K562 (cell line): ENCODE measurements at regions not wholly inside any gene's neighbourhood (a gene's known extent, or its start where the extent isn't known, plus 50 kb on each side); places are given as distances from the start of the nearest gene placed in this dataset.

Experiments
- ATAC-seq: fragments of 200-7000 bp; cut with Tn5 transposase; 3 replicates; pipeline ENCODE4 v1.9.1; 2020; ENCODE audit warnings: moderate library complexity
- BruUV-seq: library from RNA; stranded (reverse); fragments of 400-500 nt; replicated peaks from 2 replicates; lab custom pipeline; 2021; lab: Mats Ljungman, UMichigan
- CTCF ChIA-PET: fragments of 300-600 bp; formaldehyde crosslinking; extraction: SDS; loops from one replicate; lab custom pipeline; 2021; ENCODE audit warnings: low intra/inter-chr PET ratio; lab: Yijun Ruan, JAX
- POLR2A ChIA-PET: fragments of 300-600, 350-650 bp; sonication (Branson Sonifier 250); formaldehyde crosslinking; extraction: SDS; loops from one replicate; lab custom pipeline; 2021; ENCODE audit warnings: antibody characterized with exemption, inconsistent platforms; lab: Yijun Ruan, JAX
- DNase-seq, 4 experiments: peaks; one replicate each; pipeline versions ENCODE4 v3.0.0 to v3.0.0-alpha.2; 2011 to 2018; ENCODE audit warnings: low spot score in 3 of 4, mixed read lengths in 3 of 4; ENCODE audit errors: extremely low read depth in 1 of 4
- FAIRE-seq: peaks from 2 replicates; lab custom pipeline; 2011; peaks lifted over from hg19 to GRCh38; lab: Jason Lieb, UNC
- H2AFZ ChIP-seq: 2 replicates; pipeline ENCODE4 v1.6.0; 2011; ENCODE audit warnings: low read depth, low read length, control low read depth, inconsistent platforms
- H3K27ac ChIP-seq: fragments of 200-600 bp; 3 replicates; pipeline ENCODE4 v1.8.0; 2011; ENCODE audit warnings: low read depth, mild to moderate bottlenecking, control low read depth, inconsistent platforms, low read length, moderate library complexity, mixed read lengths; ENCODE audit errors: extremely low read depth
- H3K27me3 ChIP-seq, 2 experiments: fragments of 300-600 bp in 1 of 2; 2 replicates in 1 of 2; 3 replicates in 1 of 2; pipeline versions ENCODE4 v1.6.0 to v1.8.0; 2011; ENCODE audit warnings: inconsistent platforms in 2 of 2, low read length in 2 of 2, mild to moderate bottlenecking in 1 of 2, mixed read lengths in 1 of 2, moderate library complexity in 1 of 2; ENCODE audit not compliant: control insufficient read depth in 2 of 2, insufficient read depth in 2 of 2
- H3K36me3 ChIP-seq: fragments of 300-600 bp; 3 replicates; pipeline ENCODE4 v1.8.0; 2011; ENCODE audit warnings: mild to moderate bottlenecking, low read length, inconsistent platforms; ENCODE audit not compliant: control insufficient read depth, insufficient read depth
- H3K4me1 ChIP-seq, 2 experiments: fragments of 200-600 bp in 1 of 2; replicated peaks in 1 of 2; 2 replicates in 1 of 2; 3 replicates in 1 of 2; pipeline versions ENCODE4 v1.5.1 to v1.8.0; 2011; ENCODE audit warnings: inconsistent platforms in 2 of 2, low read length in 2 of 2, mild to moderate bottlenecking in 1 of 2, mixed read lengths in 1 of 2, moderate library complexity in 1 of 2; ENCODE audit not compliant: control insufficient read depth in 2 of 2, insufficient read depth in 2 of 2
- H3K4me2 ChIP-seq: 2 replicates; pipeline ENCODE4 v1.6.1; 2011; ENCODE audit warnings: low read length, control low read depth, inconsistent platforms, mixed read lengths; ENCODE audit not compliant: insufficient read depth
- H3K4me3 ChIP-seq: fragments of 200-600 bp; sonication (generic), shearing (Covaris generic); 2 replicates; pipeline ENCODE4 v1.5.1; 2016; ENCODE audit warnings: control low read depth, inconsistent platforms
- H3K79me2 ChIP-seq: fragments of 200-600 bp; 3 replicates; pipeline ENCODE4 v1.8.0; 2011; ENCODE audit warnings: low read length, inconsistent platforms; ENCODE audit not compliant: control insufficient read depth, insufficient read depth
- H3K9ac ChIP-seq, 2 experiments: 2 replicates each; pipeline versions ENCODE4 v1.6.0 to v1.6.1; 2011; ENCODE audit warnings: low read depth in 2 of 2, low read length in 2 of 2, control low read depth in 1 of 2, inconsistent platforms in 1 of 2, mild to moderate bottlenecking in 1 of 2, mixed read lengths in 1 of 2; ENCODE audit not compliant: insufficient read depth in 1 of 2
- H3K9me1 ChIP-seq: one replicate; pipeline ENCODE4 v1.6.0; 2011; ENCODE audit warnings: inconsistent platforms, mild to moderate bottlenecking, low read length, moderate library complexity; ENCODE audit not compliant: control insufficient read depth, insufficient read depth
- H3K9me3 ChIP-seq: replicated peaks from 2 replicates; pipeline ENCODE4 v1.5.1; 2011; ENCODE audit warnings: low read depth, low read length, inconsistent platforms; ENCODE audit not compliant: control insufficient read depth, insufficient read depth
- H4K20me1 ChIP-seq: replicated peaks from 2 replicates; pipeline ENCODE4 v1.6.1; 2011; ENCODE audit warnings: low read length, inconsistent platforms, mixed read lengths; ENCODE audit not compliant: control insufficient read depth, insufficient read depth
- CEBPZ ChIP-seq: fragments of 150-350 bp; IDR thresholded peaks from 2 replicates; pipeline ENCODE4 v1.6.1; 2014; ENCODE audit warnings: low read depth, mild to moderate bottlenecking, low read length, borderline replicate concordance
- EGR1 ChIP-seq: fragments of 450-650 bp; conservative IDR thresholded peaks from 2 replicates; pipeline ENCODE4 v1.6.1; 2017; ENCODE audit warnings: mild to moderate bottlenecking
- FOXA3 ChIP-seq, 2 experiments: fragments of 450-650 bp in 1 of 2; sonication (generic) in 1 of 2; formaldehyde crosslinking; IDR thresholded peaks in 1 of 2; conservative IDR thresholded peaks in 1 of 2; 2 replicates each; pipeline versions ENCODE4 v1.4.0 to v1.8.0; 2020 to 2022; ENCODE audit warnings: mild to moderate bottlenecking in 2 of 2, missing genetic modification reagents in 1 of 2
- LARP7 ChIP-seq: fragments of 450-650 bp; IDR thresholded peaks from 2 replicates; pipeline ENCODE4 v1.6.1; 2016
- MAFF ChIP-seq: IDR thresholded peaks from 2 replicates; pipeline ENCODE4 v1.6.1; 2012; ENCODE audit warnings: low read length, improper control_type of control experiment
- NFYB ChIP-seq: IDR thresholded peaks from 2 replicates; pipeline ENCODE4 v1.6.1; 2011; ENCODE audit warnings: mild to moderate bottlenecking, moderate library complexity; ENCODE audit not compliant: insufficient read length; ENCODE audit errors: extremely low read depth
- POLR2H ChIP-seq: IDR thresholded peaks from 2 replicates; pipeline ENCODE4 v1.6.1; 2016; ENCODE audit warnings: missing genetic modification characterization, low read depth, mild to moderate bottlenecking, control low read depth, missing compliant biosample characterization, moderate library complexity
- POLR3G ChIP-seq: IDR thresholded peaks from 2 replicates; pipeline ENCODE4 v1.6.1; 2011; ENCODE audit not compliant: insufficient read length, insufficient replicate concordance; ENCODE audit errors: extremely low read depth
- RUNX1 ChIP-seq: sonication (generic); IDR thresholded peaks from 2 replicates; pipeline ENCODE4 v1.6.1; 2016; ENCODE audit warnings: antibody characterized with exemption, low read depth
- SIN3A ChIP-seq, 2 experiments: fragments of 150-350 bp in 1 of 2; IDR thresholded peaks; 2 replicates each; pipeline ENCODE4 v1.6.1; 2011 to 2016; ENCODE audit warnings: borderline replicate concordance in 2 of 2, low read depth in 2 of 2, low read length in 2 of 2, mild to moderate bottlenecking in 2 of 2, moderate library complexity in 2 of 2; ENCODE audit not compliant: control insufficient read depth in 1 of 2
- ZFP1 ChIP-seq: fragments of 450-650 bp; formaldehyde crosslinking; IDR thresholded peaks from 2 replicates; pipeline ENCODE4 v1.4.0; 2020; ENCODE audit warnings: mild to moderate bottlenecking, mixed read lengths
- ZNF583 ChIP-seq: fragments of 250-450 bp; sonication (Bioruptor Pico); IDR thresholded peaks from 2 replicates; pipeline ENCODE4 v1.4.0; 2020
- ZNF586 ChIP-seq: fragments of 450-650 bp; formaldehyde crosslinking; conservative IDR thresholded peaks from 2 replicates; pipeline ENCODE4 v1.4.0; 2020; ENCODE audit warnings: mild to moderate bottlenecking, moderate library complexity
- ZNF717 ChIP-seq: fragments of 250-450 bp; sonication (Bioruptor Pico); IDR thresholded peaks from 2 replicates; pipeline ENCODE4 v1.5.0; 2021
- in situ Hi-C: fragments of 300-500 bp; cut with MboI; formaldehyde crosslinking; loops from 4 replicates; pipeline ENCODE4 v1.15.0; 2018; ENCODE audit warnings: inconsistent platforms, mixed read lengths
- intact Hi-C: fragments of 100-400 bp; cut with micrococcal nuclease; formaldehyde crosslinking; loops from 2 replicates; pipeline ENCODE4 v1.14.2; 2022
- TF ChIP-seq, protein P1 (sequence below): sonication (generic); formaldehyde crosslinking; IDR thresholded peaks from 2 replicates; pipeline ENCODE4 v1.9.0; 2022; ENCODE audit warnings: mild to moderate bottlenecking, missing genetic modification reagents
- TF ChIP-seq, protein P2 (sequence below): fragments of 250-450 bp; sonication (Bioruptor Pico); IDR thresholded peaks from 2 replicates; pipeline ENCODE4 v1.9.0; 2021; ENCODE audit warnings: mild to moderate bottlenecking, inconsistent platforms
- TF ChIP-seq, protein P3 (sequence below): sonication (generic); formaldehyde crosslinking; IDR thresholded peaks from 2 replicates; pipeline ENCODE4 v1.8.0; 2023; ENCODE audit warnings: mild to moderate bottlenecking, missing genetic modification reagents

- no peak overlapping the region for H3K27ac ChIP-seq
- no TSS peak for BruUV-seq
- H3K4me3 ChIP-seq = no peak overlapping the region
- no peak overlapping the region for H2AFZ ChIP-seq
- no peaks in the 10 kb centered on the region for H3K27me3 ChIP-seq
- H3K4me2 ChIP-seq = no peak overlapping the region
- H3K9ac ChIP-seq = no peak overlapping the region
- no peaks in the 10 kb centered on the region for H3K79me2 ChIP-seq
- DNase-seq (no peak), ATAC-seq (no peak), FAIRE-seq (no peak)
- POLR2A ChIA-PET = interaction anchor here (0.6 kb wide), 1 partner anchor 977 kb away, joined by 3 read pairs; no protein-coding TSS in a partner anchor
- no peaks in the 10 kb centered on the region for H3K36me3 ChIP-seq
- H4K20me1 ChIP-seq = no peaks in the 10 kb centered on the region
- CTCF ChIA-PET = no interaction called here
- peaks cover 2% of the 10 kb centered on the region; the same call in 1 of the 2 replicates for H3K9me3 ChIP-seq
- in situ Hi-C loops = no loop called here
- no peaks in the 10 kb centered on the region for H3K9me1 ChIP-seq
- intact Hi-C loops = no loop called here
- no peaks in the 10 kb centered on the region; a peak in 1 of 5 replicates for H3K4me1 ChIP-seq
- TF ChIP-seq EGR1 (no peak), SIN3A (IDR thresholded peaks at IDR 0.05; ENCODE audit: borderline replicate concordance in 2 of 2, control insufficient read depth in 1 of 2, low read depth in 2 of 2, low read length in 2 of 2) (no peak), ZFP1 (CRISPR knock-in tag) (no peak), ZNF717 (CRISPR knock-in tag) (no peak), MAFF (no peak), FOXA3 (CRISPR knock-in tag; conservative IDR thresholded peaks at IDR 0.05 in 1 of 2, IDR thresholded peaks at IDR 0.05 in 1 of 2) (no peak), ZNF583 (CRISPR knock-in tag) (no peak), NFYB (no peak), CEBPZ (no peak), LARP7 (no peak), POLR2H (no peak), RUNX1 (no peak), POLR3G (no peak), ZNF586 (CRISPR knock-in tag) (no peak)
- TF ChIP-seq, protein P1, sequence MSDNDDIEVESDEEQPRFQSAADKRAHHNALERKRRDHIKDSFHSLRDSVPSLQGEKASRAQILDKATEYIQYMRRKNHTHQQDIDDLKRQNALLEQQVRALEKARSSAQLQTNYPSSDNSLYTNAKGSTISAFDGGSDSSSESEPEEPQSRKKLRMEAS (CRISPR knock-in tag) = no peak
- TF ChIP-seq, protein P2, sequence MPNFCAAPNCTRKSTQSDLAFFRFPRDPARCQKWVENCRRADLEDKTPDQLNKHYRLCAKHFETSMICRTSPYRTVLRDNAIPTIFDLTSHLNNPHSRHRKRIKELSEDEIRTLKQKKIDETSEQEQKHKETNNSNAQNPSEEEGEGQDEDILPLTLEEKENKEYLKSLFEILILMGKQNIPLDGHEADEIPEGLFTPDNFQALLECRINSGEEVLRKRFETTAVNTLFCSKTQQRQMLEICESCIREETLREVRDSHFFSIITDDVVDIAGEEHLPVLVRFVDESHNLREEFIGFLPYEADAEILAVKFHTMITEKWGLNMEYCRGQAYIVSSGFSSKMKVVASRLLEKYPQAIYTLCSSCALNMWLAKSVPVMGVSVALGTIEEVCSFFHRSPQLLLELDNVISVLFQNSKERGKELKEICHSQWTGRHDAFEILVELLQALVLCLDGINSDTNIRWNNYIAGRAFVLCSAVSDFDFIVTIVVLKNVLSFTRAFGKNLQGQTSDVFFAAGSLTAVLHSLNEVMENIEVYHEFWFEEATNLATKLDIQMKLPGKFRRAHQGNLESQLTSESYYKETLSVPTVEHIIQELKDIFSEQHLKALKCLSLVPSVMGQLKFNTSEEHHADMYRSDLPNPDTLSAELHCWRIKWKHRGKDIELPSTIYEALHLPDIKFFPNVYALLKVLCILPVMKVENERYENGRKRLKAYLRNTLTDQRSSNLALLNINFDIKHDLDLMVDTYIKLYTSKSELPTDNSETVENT = no peak
- TF ChIP-seq, protein P3, sequence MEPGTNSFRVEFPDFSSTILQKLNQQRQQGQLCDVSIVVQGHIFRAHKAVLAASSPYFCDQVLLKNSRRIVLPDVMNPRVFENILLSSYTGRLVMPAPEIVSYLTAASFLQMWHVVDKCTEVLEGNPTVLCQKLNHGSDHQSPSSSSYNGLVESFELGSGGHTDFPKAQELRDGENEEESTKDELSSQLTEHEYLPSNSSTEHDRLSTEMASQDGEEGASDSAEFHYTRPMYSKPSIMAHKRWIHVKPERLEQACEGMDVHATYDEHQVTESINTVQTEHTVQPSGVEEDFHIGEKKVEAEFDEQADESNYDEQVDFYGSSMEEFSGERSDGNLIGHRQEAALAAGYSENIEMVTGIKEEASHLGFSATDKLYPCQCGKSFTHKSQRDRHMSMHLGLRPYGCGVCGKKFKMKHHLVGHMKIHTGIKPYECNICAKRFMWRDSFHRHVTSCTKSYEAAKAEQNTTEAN (CRISPR knock-in tag) = no peak
Measured at GRCh38 chr9:92196400-92196799, 81.2 kb upstream of the SPTLC1 start.
